Mononuclear cell (primary cell): ENCODE measurements at regions not wholly inside any gene's neighbourhood (a gene's known extent, or its start where the extent isn't known, plus 50 kb on each side); places are given as distances from the start of the nearest gene placed in this dataset.
"Not testable (repeated sequence)": the region's sequence is repeated elsewhere in the genome, so short reads cannot be mapped to it uniquely, and the experiment has no call there.

Experiments used
- H3K27me3 ChIP-seq: 2 replicates; pipeline ENCODE4 v1.6.0; 2011; ENCODE audit warnings: low read length, control low read depth; ENCODE audit not compliant: insufficient read depth
- H3K4me1 ChIP-seq: 2 replicates; pipeline ENCODE4 v1.5.1; 2011; ENCODE audit warnings: mild to moderate bottlenecking, low read length, control low read depth; ENCODE audit not compliant: insufficient read depth
- H3K4me3 ChIP-seq: 2 replicates; pipeline ENCODE4 v1.5.1; 2011; ENCODE audit warnings: mild to moderate bottlenecking, low read length, moderate library complexity
- H3K9me3 ChIP-seq: 2 replicates; pipeline ENCODE4 v1.5.1; 2011; ENCODE audit warnings: low read depth, mild to moderate bottlenecking, control low read depth, low read length

DNA sequence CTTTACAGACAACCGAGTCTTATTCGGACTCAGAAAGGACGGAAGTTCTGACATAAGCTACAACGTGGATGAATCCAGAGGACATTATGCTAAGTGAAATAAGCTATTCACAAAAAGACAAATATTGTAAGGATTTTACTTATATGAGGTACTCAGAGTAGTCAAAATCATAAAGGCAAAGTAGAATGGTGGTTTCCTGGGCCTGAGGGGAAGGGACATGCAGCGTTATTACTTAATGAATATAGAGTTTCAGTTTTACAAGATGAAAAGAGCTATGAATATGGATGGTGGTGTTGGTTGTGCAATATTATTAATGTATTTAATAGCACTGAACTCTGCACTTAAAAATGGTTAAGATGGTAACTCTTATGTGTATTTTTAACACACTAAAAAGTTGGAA lies 419.1 kb upstream of the SGCG start:
- H3K9me3 ChIP-seq = no peaks in the 10 kb centered on the region
- no peaks in the 10 kb centered on the region for H3K27me3 ChIP-seq
- no peaks in the 10 kb centered on the region for H3K4me1 ChIP-seq
- H3K4me3 ChIP-seq = no peak overlapping the region

DNA sequence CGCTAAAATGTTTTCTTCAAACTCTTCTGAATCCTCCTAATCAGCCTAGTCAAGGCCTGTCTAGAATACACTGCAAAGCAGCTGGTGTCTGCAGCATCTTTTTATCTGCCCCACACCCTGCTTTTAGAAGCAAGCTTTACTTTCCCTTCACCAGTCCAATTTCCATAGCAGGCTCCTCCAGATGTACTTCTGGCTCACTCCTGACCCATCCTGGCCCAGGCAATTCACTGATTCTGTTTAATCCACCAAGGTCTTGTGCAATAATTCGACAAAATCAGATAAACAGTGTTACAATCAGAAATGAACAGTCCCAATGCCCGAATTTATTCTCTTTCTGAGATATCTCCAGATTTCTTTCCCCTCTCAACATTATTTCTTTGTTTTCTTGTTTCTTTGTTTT lies 415.2 kb upstream of the SGCG start:
- Histone ChIP-seq H3K27me3 (no peaks in the 10 kb centered on the region), H3K4me1 (no peaks in the 10 kb centered on the region), H3K4me3 (no peak overlapping the region), H3K9me3 (no peaks in the 10 kb centered on the region)

DNA sequence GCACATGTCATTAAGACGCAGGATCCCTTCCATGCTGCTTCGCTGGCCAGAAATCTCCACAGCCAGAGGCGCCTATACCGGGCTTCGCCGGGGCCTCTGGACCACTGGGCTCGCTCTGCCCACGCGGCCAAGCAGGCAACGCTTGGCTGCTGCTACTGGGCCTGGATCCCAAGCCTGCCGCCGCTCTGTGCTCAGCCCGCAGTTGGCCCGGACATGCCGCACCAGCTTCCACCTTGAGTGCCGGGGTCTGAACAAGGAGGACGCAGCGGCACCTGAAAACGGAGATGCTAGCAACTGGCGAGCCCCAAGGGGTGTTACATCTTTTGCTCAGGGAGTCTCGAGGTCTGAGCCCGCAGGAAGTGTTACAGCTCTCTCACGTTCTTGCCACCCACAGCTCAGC lies 409.9 kb upstream of the SGCG start:
- H3K4me1 ChIP-seq = no peaks in the 10 kb centered on the region
- no peaks in the 10 kb centered on the region for H3K9me3 ChIP-seq
- no peak overlapping the region for H3K4me3 ChIP-seq
- no peaks in the 10 kb centered on the region for H3K27me3 ChIP-seq

DNA sequence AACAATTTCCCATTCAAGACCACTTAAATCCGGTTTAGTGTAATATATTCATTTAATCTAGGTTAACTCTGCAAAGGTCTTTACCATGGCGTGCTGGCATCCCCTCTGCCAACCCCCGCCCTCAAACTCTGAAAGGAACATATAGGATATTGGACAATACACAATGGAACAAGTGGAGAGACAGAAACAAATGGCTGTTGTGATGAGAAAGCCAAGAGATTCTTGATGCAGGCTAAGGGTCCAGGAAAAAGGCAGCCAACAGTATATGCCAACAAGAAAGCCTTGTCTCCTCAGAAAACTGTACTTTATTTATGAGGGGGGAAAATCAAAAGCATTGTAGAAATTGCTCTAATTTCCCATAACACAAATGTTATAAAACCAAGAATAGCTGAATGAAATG lies 407.3 kb upstream of the SGCG start:
- H3K9me3 ChIP-seq = no peaks in the 10 kb centered on the region
- H3K4me1 ChIP-seq = no peaks in the 10 kb centered on the region
- no peaks in the 10 kb centered on the region for H3K27me3 ChIP-seq
- no peak overlapping the region for H3K4me3 ChIP-seq

DNA sequence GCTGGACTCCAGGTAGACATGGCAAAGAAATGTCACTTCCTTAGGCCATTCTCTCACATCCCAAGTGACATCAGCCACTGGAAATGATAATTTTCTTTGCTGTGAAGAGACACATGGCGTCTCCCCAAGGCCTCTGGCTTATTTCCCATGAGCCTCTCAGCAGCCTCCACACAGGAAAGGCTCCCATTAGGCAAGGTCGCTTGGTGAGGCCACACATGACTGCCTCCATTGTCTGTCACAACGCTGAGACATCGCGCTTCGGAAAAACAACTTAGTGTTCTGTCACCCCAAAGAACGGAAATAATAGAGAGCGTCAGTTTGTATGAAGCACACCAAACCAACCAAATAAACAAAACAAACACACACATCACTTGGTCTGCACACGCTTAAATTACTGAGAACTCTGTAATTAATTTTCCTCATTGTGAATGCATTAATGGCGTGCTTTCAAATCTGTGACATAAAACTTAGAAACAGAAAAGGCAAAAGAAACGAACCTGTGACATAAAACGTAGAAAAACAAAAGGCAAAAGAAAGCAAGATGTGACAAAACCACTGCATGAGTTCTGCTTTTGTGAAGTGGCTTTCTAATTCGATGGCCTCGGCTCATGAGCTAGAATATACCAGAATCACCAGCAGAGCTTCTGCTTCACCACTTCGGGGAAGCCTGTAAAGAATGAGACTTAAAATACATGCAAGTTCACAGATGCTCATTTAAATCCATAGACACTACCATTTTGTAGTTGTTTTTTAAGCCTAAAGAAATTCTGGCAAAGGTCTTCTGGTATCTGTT lies 404.2 kb upstream of the SGCG start:
- Histone ChIP-seq H3K27me3 (no peaks in the 10 kb centered on the region), H3K4me1 (no peaks in the 10 kb centered on the region), H3K4me3 (no peak overlapping the region), H3K9me3 (no peaks in the 10 kb centered on the region)

DNA sequence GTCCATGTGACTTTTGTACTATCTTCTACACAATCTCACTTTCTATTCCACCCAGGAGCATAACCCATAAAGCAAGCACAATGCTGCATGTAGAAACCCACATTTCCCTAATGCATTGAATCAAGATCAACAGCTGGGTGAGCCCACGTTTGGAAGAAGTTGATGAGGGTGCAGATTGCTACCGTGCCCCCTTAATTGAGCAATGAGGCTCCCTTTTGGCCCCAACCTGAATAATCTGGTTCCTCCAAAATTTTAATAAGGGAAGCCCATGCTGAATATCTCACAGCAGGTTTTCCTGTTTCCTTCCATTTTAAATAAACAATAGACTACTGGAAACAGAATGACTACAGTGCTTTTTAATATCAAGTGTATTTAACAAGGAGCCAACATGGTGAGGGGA lies 403.6 kb upstream of the SGCG start:
- H3K9me3 ChIP-seq = no peaks in the 10 kb centered on the region
- H3K4me3 ChIP-seq = no peak overlapping the region
- no peaks in the 10 kb centered on the region for H3K27me3 ChIP-seq
- no peaks in the 10 kb centered on the region for H3K4me1 ChIP-seq

DNA sequence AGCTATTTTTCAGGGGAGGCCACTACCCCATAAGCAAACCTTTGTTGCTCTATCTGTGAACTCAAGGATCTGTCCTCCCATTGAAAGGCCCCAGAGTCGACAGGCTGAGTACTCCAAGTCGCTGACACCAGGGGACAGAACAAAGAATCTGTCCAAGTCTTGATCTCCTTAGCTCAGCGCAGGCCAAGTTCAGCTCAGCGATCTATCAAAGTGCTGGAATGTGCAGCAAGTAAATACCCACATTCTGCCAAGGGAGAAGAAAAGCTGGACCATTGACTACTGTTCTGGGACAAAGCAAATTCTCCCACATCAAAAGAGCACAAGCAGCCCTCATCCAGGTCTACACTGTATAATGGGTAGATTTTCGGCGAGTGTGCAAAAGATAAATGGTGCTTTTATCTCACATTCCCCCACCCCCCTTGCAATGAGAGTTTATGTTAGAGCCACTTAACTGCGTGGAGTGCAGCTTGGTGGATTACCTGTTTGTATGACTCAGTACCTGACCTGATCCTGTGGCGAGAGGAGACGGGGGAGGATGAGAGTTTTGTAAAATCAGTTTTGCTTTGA lies 391.7 kb upstream of the SGCG start:
- Histone ChIP-seq H3K9me3 (no peaks in the 10 kb centered on the region), H3K27me3 (peaks cover 3% of the 10 kb centered on the region), H3K4me3 (no peak overlapping the region), H3K4me1 (no peaks in the 10 kb centered on the region)

DNA sequence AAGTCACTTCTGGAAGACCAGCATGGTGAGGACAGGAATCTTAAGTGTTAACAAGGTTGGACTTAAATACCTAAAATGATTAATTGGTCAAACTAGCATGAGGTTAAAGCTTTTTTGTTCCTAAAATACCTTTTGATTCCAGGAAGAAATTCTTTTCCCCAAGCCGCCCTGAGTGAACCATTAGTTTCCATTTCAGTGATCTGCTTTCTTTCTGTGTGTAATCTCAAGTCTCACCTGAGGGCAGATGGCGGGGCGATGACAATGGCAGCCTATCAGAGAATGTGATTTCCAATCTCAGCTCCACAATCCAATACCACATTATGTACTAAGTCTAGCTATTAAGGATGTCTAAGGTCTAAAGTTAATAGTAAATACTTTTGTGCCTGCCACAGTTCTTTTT lies 390.9 kb upstream of the SGCG start:
- H3K9me3 ChIP-seq = no peaks in the 10 kb centered on the region
- H3K4me3 ChIP-seq = no peak overlapping the region
- H3K4me1 ChIP-seq = no peaks in the 10 kb centered on the region
- peaks cover 3% of the 10 kb centered on the region for H3K27me3 ChIP-seq

DNA sequence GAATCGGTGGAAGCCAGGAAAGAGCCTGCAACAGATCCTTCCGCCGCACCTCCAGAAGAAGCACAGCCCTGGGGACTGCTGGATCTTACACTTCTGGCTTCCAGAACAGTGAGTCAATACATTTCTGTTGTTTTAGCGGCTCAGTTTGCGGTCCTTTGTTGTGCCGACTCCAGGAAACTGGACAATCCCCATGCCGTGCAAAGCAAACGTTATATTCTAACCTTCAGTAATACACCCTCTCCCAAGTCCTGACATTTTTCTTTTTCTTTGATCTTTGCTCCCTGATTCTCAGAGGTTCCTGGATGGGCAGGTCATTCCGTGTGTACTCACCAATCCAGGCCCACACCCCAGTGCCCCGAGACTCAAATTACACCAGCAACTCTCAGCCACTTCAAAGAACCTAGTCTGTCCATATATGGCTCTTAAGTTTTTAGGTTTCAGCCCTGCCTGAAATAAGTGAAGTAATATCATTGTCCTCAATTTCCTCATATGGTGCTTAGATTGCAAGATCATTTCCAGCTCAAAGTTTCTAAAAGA lies 387.1 kb upstream of the SGCG start:
- Histone ChIP-seq H3K9me3 (no peaks in the 10 kb centered on the region), H3K27me3 (peaks cover 3% of the 10 kb centered on the region), H3K4me3 (no peak overlapping the region), H3K4me1 (no peaks in the 10 kb centered on the region)

DNA sequence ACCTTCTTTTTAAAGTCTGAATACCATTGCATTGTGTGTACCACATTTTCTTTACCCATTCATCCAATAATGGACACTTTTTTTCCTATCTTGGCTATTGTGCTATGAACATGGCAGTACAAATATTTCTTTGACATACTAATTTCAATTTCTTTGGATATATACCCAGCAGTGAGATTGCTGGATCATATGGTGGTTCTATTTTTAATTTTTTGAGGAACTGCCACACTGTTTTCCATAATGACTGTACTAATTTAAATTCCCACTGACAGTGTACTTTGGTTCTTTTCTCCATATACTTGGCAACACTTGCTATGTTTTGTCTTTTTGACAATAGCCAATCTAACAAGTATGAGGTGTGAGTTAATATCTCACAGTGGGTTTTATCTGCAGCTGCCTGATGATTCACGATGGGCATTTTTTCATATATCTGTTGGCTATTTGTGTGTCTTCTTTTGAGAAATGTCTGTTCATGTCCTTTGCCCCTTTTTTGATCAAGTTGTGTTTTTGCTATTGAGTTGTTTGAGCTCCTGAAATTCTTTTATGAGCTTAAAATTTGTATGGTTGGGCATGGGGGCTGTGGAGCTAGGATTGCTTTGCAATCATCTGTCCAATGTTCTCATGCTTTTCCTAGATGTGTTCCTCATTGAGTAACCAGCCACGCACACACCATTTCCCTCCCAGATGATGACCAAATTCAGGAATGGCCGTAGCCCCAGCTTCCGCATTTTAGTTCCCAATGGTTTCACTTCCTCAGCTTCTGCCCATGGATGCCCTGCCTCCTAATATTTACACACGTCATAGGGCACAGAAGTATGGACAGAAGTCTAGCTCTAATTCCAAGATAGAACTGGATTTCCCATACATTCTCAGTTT lies 380.0 kb upstream of the SGCG start:
- H3K4me1 ChIP-seq = peaks cover 4% of the 10 kb centered on the region
- H3K9me3 ChIP-seq = no peaks in the 10 kb centered on the region
- no peaks in the 10 kb centered on the region for H3K27me3 ChIP-seq
- no peak overlapping the region for H3K4me3 ChIP-seq

DNA sequence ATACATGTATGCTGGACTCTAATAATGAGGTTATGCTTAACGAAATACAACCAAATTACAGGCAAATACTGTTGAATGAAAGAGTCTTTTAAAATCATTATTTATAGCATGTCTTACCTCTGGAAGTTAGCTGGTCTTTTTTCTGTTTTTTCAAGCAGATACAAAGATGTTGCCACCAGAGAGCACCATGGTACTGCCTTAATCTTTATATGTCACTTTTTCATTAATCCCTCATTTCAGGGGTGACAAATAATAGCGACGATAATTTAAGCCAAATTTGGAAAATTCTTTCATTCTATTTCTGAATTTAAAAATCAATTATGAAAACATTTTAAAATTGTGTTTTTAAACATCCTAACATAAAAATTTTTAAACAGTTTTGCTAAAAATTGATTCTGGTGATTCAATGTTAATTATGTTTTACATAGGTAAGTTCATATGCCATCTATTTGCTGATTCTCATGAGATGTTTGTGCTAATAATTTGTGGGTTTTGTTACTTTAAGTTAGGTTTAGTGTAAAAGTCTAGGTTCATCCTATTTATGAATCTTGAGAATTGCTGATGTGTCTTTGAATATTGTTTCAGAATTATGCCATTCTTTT lies 379.3 kb upstream of the SGCG start:
- Histone ChIP-seq H3K9me3 (no peaks in the 10 kb centered on the region), H3K4me1 (peaks cover 4% of the 10 kb centered on the region), H3K4me3 (no peak overlapping the region), H3K27me3 (no peaks in the 10 kb centered on the region)

DNA sequence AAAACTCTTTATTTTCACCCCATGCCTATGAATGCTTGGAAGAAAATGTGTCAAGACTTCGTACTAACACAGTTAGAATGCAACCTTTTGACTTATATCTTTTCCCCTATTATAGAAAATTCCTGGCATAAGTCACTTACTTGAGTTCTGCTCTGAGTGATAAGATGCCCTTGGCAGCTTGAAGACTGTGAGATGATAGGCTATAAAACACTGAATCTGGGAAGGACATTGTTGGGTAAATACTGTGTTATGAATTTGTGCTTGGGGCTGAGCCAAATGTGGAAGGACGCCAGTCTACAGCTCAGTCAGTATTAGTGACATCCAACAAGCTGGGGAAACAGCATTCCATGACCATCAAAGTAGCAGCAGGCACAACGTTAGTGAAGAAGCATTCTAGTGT lies 368.0 kb upstream of the SGCG start:
- H3K9me3 ChIP-seq = no peaks in the 10 kb centered on the region
- H3K4me1 ChIP-seq = no peaks in the 10 kb centered on the region
- H3K27me3 ChIP-seq = no peaks in the 10 kb centered on the region
- no peak overlapping the region for H3K4me3 ChIP-seq

DNA sequence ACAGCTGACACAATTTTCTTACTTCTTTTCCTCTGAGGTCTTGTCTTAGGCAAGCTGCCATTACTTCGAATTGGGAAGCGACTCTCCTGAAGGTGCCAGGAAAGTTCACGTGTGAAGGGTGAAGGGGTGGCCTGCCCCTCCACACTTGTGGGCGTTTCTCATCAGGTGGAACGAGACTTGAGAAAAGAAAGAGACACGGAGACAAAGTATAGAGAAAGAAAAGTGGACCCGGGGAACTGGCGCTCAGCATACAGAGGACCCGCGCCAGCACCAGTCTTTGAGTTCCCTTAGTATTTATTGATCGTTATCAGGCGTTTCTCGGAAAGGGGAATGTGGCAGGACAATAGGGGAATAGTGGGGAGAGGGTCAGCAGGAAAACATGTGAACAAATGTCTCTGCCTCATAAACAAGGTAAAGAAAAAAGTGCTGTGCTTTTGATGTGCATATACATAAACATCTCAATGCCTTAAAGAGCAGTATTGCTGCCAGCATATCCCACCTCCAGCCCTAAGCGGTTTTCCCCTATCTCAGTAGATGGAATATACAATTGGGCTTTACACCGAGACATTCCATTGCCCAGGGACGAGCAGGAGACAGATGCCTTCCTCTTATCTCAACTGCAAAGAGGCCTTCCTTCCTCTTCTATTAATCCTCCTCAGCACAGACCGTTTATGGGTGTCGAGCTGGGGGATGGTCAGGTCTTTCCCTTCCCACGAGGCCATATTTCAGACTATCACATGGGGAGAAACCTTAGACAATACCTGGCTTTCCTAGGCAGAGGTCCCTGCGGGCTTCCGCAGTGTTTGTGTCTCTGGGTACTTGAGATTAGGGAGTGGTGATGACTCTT lies 367.0 kb upstream of the SGCG start:
- H3K4me3 ChIP-seq, H3K4me1 ChIP-seq, H3K27me3 ChIP-seq, H3K9me3 ChIP-seq: not testable (repeated sequence)

DNA sequence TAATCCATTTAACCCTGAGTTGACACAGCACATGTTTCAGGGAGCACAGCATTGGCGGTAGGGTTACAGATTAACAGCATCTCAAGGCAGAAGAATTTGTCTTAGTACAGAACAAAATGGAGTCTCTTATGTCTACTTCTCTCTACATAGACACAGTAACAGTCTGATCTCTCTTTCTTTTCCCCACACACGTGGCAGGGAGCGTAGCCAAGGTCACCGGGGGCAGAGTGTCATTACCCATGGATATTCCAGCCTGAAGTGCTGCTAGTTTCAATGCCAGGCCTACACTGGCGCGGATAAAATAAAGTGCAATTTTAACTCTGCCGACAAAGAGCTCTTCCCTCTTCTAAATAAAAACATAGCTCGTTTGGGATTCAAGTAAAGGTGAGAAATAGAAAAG lies 366.3 kb upstream of the SGCG start:
- H3K4me1 ChIP-seq, H3K4me3 ChIP-seq, H3K27me3 ChIP-seq, H3K9me3 ChIP-seq: not testable (repeated sequence)
